SK-N-SH treated with all-trans-retinoic acid at 6 μM for 48 hours (cell line): ENCODE measurements at regions not wholly inside any gene's neighbourhood (a gene's known extent, or its start where the extent isn't known, plus 50 kb on each side); places are given as distances from the start of the nearest gene placed in this dataset.

Experiments
- ATAC-seq: fragments of 200-7000 bp; cut with Tn5 transposase; 3 replicates; pipeline ENCODE4 v1.9.1; 2020; ENCODE audit warnings: mild to moderate bottlenecking, moderate library complexity
- ARNTL ChIP-seq: fragments of 450-650 bp; formaldehyde crosslinking; IDR thresholded peaks from 2 replicates; pipeline ENCODE4 v1.5.0; 2020; ENCODE audit warnings: low read depth, mild to moderate bottlenecking, moderate library complexity, borderline replicate concordance
- BACH2 ChIP-seq: fragments of 250-450 bp; sonication (Bioruptor Pico); IDR thresholded peaks from 2 replicates; pipeline ENCODE4 v1.9.0; 2021; ENCODE audit warnings: mild to moderate bottlenecking, borderline replicate concordance
- CREB5 ChIP-seq: fragments of 250-450 bp; sonication (Bioruptor Pico); IDR thresholded peaks from 2 replicates; pipeline ENCODE4 v1.5.1; 2020; ENCODE audit warnings: low read depth, mild to moderate bottlenecking, moderate library complexity
- CSDC2 ChIP-seq: fragments of 250-450 bp; sonication (Bioruptor Pico); IDR thresholded peaks from 2 replicates; pipeline ENCODE4 v1.5.0; 2020; ENCODE audit warnings: mild to moderate bottlenecking, moderate library complexity
- CSRNP3 ChIP-seq: fragments of 250-450 bp; sonication (Bioruptor Pico); IDR thresholded peaks from 2 replicates; pipeline ENCODE4 v1.5.1; 2021; ENCODE audit warnings: mild to moderate bottlenecking, moderate library complexity
- ESRRG ChIP-seq: fragments of 250-450 bp; sonication (Bioruptor Pico); IDR thresholded peaks from 2 replicates; pipeline ENCODE4 v1.6.1; 2021; ENCODE audit warnings: mild to moderate bottlenecking
- GLIS3 ChIP-seq: fragments of 250-450 bp; sonication (Bioruptor Pico); IDR thresholded peaks from 2 replicates; pipeline ENCODE4 v1.5.0; 2020; ENCODE audit warnings: mild to moderate bottlenecking, moderate library complexity
- ISL1 ChIP-seq: fragments of 250-450 bp; sonication (Bioruptor Pico); IDR thresholded peaks from 2 replicates; pipeline ENCODE4 v2.1.2; 2022; ENCODE audit warnings: mild to moderate bottlenecking, moderate library complexity
- OSR1 ChIP-seq: fragments of 250-450 bp; sonication (Bioruptor Pico); IDR thresholded peaks from 2 replicates; pipeline ENCODE4 v1.8.0; 2022; ENCODE audit warnings: moderate library complexity, mild to moderate bottlenecking, inconsistent platforms
- POU6F1 ChIP-seq: fragments of 250-450 bp; sonication (Bioruptor Pico); IDR thresholded peaks from 2 replicates; pipeline ENCODE4 v1.8.0; 2021; ENCODE audit warnings: low read depth, mild to moderate bottlenecking, moderate library complexity, borderline replicate concordance
- PPARA ChIP-seq: fragments of 250-450 bp; sonication (Bioruptor Pico); IDR thresholded peaks from 2 replicates; pipeline ENCODE4 v1.5.0; 2020; ENCODE audit warnings: mild to moderate bottlenecking, borderline replicate concordance
- RARB ChIP-seq: fragments of 250-450 bp; sonication (Bioruptor Pico); IDR thresholded peaks from 2 replicates; pipeline ENCODE4 v1.8.0; 2021; ENCODE audit warnings: mild to moderate bottlenecking, moderate library complexity
- SNAI2 ChIP-seq: fragments of 250-450 bp; sonication (Bioruptor Pico); IDR thresholded peaks from 2 replicates; pipeline ENCODE4 v1.5.0; 2020; ENCODE audit warnings: mild to moderate bottlenecking, moderate library complexity
- TCF4 ChIP-seq: fragments of 250-450 bp; sonication (Bioruptor Pico); IDR thresholded peaks from 2 replicates; pipeline ENCODE4 v1.8.0; 2021; ENCODE audit warnings: mild to moderate bottlenecking, moderate library complexity, borderline replicate concordance
- TOX ChIP-seq: fragments of 250-450 bp; sonication (Bioruptor Pico); IDR thresholded peaks from 2 replicates; pipeline ENCODE4 v1.8.0; 2021; ENCODE audit warnings: mild to moderate bottlenecking, moderate library complexity, borderline replicate concordance
- ZFP30 ChIP-seq: fragments of 450-650 bp; formaldehyde crosslinking; IDR thresholded peaks from 2 replicates; pipeline ENCODE4 v1.5.0; 2022; ENCODE audit warnings: mild to moderate bottlenecking, moderate library complexity
- ZNF565 ChIP-seq: fragments of 450-650 bp; formaldehyde crosslinking; conservative IDR thresholded peaks from 2 replicates; pipeline ENCODE4 v1.5.0; 2020; ENCODE audit warnings: low read depth, mild to moderate bottlenecking, moderate library complexity
- ZNF70 ChIP-seq: fragments of 450-650 bp; formaldehyde crosslinking; IDR thresholded peaks from 2 replicates; pipeline ENCODE4 v1.5.0; 2020; ENCODE audit warnings: mild to moderate bottlenecking, moderate library complexity
- ZNF8 ChIP-seq: fragments of 450-650 bp; formaldehyde crosslinking; IDR thresholded peaks from 2 replicates; pipeline ENCODE4 v1.5.0; 2020; ENCODE audit warnings: mild to moderate bottlenecking, moderate library complexity
- TF ChIP-seq, protein P1 (sequence below): fragments of 250-450 bp; sonication (Bioruptor Pico); IDR thresholded peaks from 2 replicates; pipeline ENCODE4 v1.5.0; 2020; ENCODE audit warnings: mild to moderate bottlenecking, moderate library complexity
- TF ChIP-seq, protein P2 (sequence below): fragments of 250-450 bp; sonication (Bioruptor Pico); IDR thresholded peaks from 2 replicates; pipeline ENCODE4 v1.8.0; 2020; ENCODE audit warnings: mild to moderate bottlenecking, moderate library complexity, borderline replicate concordance

DNA sequence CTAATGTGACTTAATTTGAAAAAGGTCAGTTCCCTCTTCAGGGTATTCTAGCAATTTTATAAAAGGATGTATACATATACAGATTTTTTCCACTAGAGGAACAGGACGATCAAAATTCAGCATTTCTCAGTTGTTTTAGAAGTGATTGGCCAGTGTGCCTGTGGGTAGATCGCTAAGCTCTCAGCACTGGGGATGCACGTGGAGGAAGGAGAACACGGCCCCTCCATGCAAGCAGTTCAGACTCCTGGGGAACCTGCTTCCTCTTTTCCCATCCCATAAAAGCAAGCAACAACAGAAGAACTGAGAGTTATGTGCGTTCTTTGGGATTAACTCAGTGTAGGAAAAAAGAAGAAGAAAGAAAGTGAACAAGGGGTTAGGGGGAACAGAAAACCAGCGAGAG lies 328.8 kb downstream of the FOXO1 start:
- TF ChIP-seq ZFP30 (CRISPR knock-in tag) = no peak
- TF ChIP-seq, protein P1, sequence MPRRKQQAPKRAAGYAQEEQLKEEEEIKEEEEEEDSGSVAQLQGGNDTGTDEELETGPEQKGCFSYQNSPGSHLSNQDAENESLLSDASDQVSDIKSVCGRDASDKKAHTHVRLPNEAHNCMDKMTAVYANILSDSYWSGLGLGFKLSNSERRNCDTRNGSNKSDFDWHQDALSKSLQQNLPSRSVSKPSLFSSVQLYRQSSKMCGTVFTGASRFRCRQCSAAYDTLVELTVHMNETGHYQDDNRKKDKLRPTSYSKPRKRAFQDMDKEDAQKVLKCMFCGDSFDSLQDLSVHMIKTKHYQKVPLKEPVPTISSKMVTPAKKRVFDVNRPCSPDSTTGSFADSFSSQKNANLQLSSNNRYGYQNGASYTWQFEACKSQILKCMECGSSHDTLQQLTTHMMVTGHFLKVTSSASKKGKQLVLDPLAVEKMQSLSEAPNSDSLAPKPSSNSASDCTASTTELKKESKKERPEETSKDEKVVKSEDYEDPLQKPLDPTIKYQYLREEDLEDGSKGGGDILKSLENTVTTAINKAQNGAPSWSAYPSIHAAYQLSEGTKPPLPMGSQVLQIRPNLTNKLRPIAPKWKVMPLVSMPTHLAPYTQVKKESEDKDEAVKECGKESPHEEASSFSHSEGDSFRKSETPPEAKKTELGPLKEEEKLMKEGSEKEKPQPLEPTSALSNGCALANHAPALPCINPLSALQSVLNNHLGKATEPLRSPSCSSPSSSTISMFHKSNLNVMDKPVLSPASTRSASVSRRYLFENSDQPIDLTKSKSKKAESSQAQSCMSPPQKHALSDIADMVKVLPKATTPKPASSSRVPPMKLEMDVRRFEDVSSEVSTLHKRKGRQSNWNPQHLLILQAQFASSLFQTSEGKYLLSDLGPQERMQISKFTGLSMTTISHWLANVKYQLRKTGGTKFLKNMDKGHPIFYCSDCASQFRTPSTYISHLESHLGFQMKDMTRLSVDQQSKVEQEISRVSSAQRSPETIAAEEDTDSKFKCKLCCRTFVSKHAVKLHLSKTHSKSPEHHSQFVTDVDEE (CRISPR knock-in tag) = no peak
- TF ChIP-seq SNAI2 (CRISPR knock-in tag) = no peak
- no peak for TF ChIP-seq BACH2 (CRISPR knock-in tag)
- no peak for TF ChIP-seq PPARA (CRISPR knock-in tag)
- TF ChIP-seq TOX (CRISPR knock-in tag) = no peak
- ATAC-seq = no peak

- no peak for ATAC-seq
- no peak for TF ChIP-seq TCF4 (CRISPR knock-in tag)
- TF ChIP-seq OSR1 = no peak
- TF ChIP-seq PPARA (CRISPR knock-in tag) = no peak
- no peak for TF ChIP-seq ISL1 (CRISPR knock-in tag)
- TF ChIP-seq SNAI2 (CRISPR knock-in tag) = no peak
- TF ChIP-seq RARB = no peak
- TF ChIP-seq ZNF565 = no peak
- no peak for TF ChIP-seq BACH2 (CRISPR knock-in tag)
- TF ChIP-seq ARNTL (CRISPR knock-in tag) = no peak
- TF ChIP-seq ZNF70 (CRISPR knock-in tag) = no peak
- no peak for TF ChIP-seq CSRNP3 (CRISPR knock-in tag)
- TF ChIP-seq CSDC2 = no peak
- TF ChIP-seq, protein P1 (CRISPR knock-in tag) = no peak
- no peak for TF ChIP-seq CREB5 (CRISPR knock-in tag)
- TF ChIP-seq, protein P2, sequence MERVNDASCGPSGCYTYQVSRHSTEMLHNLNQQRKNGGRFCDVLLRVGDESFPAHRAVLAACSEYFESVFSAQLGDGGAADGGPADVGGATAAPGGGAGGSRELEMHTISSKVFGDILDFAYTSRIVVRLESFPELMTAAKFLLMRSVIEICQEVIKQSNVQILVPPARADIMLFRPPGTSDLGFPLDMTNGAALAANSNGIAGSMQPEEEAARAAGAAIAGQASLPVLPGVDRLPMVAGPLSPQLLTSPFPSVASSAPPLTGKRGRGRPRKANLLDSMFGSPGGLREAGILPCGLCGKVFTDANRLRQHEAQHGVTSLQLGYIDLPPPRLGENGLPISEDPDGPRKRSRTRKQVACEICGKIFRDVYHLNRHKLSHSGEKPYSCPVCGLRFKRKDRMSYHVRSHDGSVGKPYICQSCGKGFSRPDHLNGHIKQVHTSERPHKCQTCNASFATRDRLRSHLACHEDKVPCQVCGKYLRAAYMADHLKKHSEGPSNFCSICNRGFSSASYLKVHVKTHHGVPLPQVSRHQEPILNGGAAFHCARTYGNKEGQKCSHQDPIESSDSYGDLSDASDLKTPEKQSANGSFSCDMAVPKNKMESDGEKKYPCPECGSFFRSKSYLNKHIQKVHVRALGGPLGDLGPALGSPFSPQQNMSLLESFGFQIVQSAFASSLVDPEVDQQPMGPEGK (CRISPR knock-in tag) = no peak
- no peak for TF ChIP-seq ZNF8 (CRISPR knock-in tag)
- TF ChIP-seq POU6F1 (CRISPR knock-in tag) = no peak
- TF ChIP-seq TOX (CRISPR knock-in tag) = no peak
- TF ChIP-seq ESRRG (CRISPR knock-in tag) = no peak
- no peak for TF ChIP-seq GLIS3 (CRISPR knock-in tag)
Measured at GRCh38 chr13:40338217-40338616, 328.2 kb downstream of the FOXO1 start.
